ENCODE measurements at regions not wholly inside any gene's neighbourhood (a gene's known extent, or its start where the extent isn't known, plus 50 kb on each side); places are given as distances from the start of the nearest gene placed in this dataset.

GRCh38 chr5:164563370-164563769, 1058.0 kb downstream of the MAT2B start:
- intact Hi-C loops (cut with DNase I) = no loop called here
- no peak for DNase-seq (ENCODE audit: low spot score)

GRCh38 chr5:164573397-164573796, 1068.0 kb downstream of the MAT2B start:
- intact Hi-C loops (cut with DNase I) = no loop called here
- DNase-seq (ENCODE audit: low spot score) = no peak

- intact Hi-C loops (cut with DNase I) = no loop called here
- no peak for DNase-seq (ENCODE audit: low spot score)
Measured at GRCh38 chr5:164577201-164577600, 1071.8 kb downstream of the MAT2B start.

GRCh38 chr5:164577742-164578141, 1072.3 kb downstream of the MAT2B start:
- DNase-seq (ENCODE audit: low spot score) = no peak

GRCh38 chr5:164578401-164578800, 1073.0 kb downstream of the MAT2B start:
- no peak for DNase-seq (ENCODE audit: low spot score)
- intact Hi-C loops (cut with DNase I) = no loop called here

More at GRCh38 chr5:164577742-164578141, 1072.3 kb downstream of the MAT2B start:
- intact Hi-C loops (cut with DNase I) = no loop called here

- intact Hi-C loops (cut with DNase I) = no loop called here
- DNase-seq (ENCODE audit: low spot score) = no peak
Measured at GRCh38 chr5:164578911-164579310, 1073.5 kb downstream of the MAT2B start.

GRCh38 chr5:164580155-164580554, 1074.7 kb downstream of the MAT2B start:
- intact Hi-C loops (cut with DNase I) = no loop called here
- DNase-seq (ENCODE audit: low spot score) = no peak

GRCh38 chr5:164581889-164582288, 1076.5 kb downstream of the MAT2B start:
- intact Hi-C loops (cut with DNase I) = no loop called here
- no peak for DNase-seq (ENCODE audit: low spot score)

- no peak for DNase-seq (ENCODE audit: low spot score)
- intact Hi-C loops (cut with DNase I) = no loop called here
Measured at GRCh38 chr5:164593982-164594381, 1088.6 kb downstream of the MAT2B start.

GRCh38 chr5:164597293-164597900, 1092.0 kb downstream of the MAT2B start:
- intact Hi-C loops (cut with DNase I) = no loop called here
- no peak for DNase-seq (ENCODE audit: low spot score)

GRCh38 chr5:164600274-164600673, 1094.9 kb downstream of the MAT2B start:
- intact Hi-C loops (cut with DNase I) = no loop called here
- DNase-seq (ENCODE audit: low spot score) = no peak

- no peak for DNase-seq (ENCODE audit: low spot score)
- intact Hi-C loops (cut with DNase I) = no loop called here
Measured at GRCh38 chr5:164600929-164601535, 1095.6 kb downstream of the MAT2B start.

- intact Hi-C loops (cut with DNase I) = no loop called here
- no peak for DNase-seq (ENCODE audit: low spot score)
Measured at GRCh38 chr5:164608507-164608906, 1103.1 kb downstream of the MAT2B start.

- intact Hi-C loops (cut with DNase I) = no loop called here
- DNase-seq (ENCODE audit: low spot score) = no peak
Measured at GRCh38 chr5:164610374-164610773, 1105.0 kb downstream of the MAT2B start.

- DNase-seq (ENCODE audit: low spot score) = no peak
- intact Hi-C loops (cut with DNase I) = no loop called here
Measured at GRCh38 chr5:164614707-164615106, 1109.3 kb downstream of the MAT2B start.

GRCh38 chr5:164617290-164617689, 1111.9 kb downstream of the MAT2B start:
- no peak for DNase-seq (ENCODE audit: low spot score)
- intact Hi-C loops (cut with DNase I) = no loop called here

GRCh38 chr5:164627021-164627420, 1121.6 kb downstream of the MAT2B start:
- DNase-seq (ENCODE audit: low spot score) = no peak
- intact Hi-C loops (cut with DNase I) = no loop called here

- intact Hi-C loops (cut with DNase I) = no loop called here
Measured at GRCh38 chr5:164636456-164636855, 1131.0 kb downstream of the MAT2B start.

GRCh38 chr5:164637931-164638521, 1132.6 kb downstream of the MAT2B start:
- intact Hi-C loops (cut with DNase I) = no loop called here

More at GRCh38 chr5:164636456-164636855, 1131.0 kb downstream of the MAT2B start:
- DNase-seq (ENCODE audit: low spot score) = no peak

GRCh38 chr5:164649266-164649665, 1143.8 kb downstream of the MAT2B start:
- no peak for DNase-seq (ENCODE audit: low spot score)
- intact Hi-C loops (cut with DNase I) = no loop called here

More at GRCh38 chr5:164637931-164638521, 1132.6 kb downstream of the MAT2B start:
- no peak for DNase-seq (ENCODE audit: low spot score)

GRCh38 chr5:164650427-164650826, 1145.0 kb downstream of the MAT2B start:
- DNase-seq (ENCODE audit: low spot score) = no peak
- intact Hi-C loops (cut with DNase I) = no loop called here

Measured in cardiac septum (tissue), 1 donor.